ENCODE measurements at regions not wholly inside any gene's neighbourhood (a gene's known extent, or its start where the extent isn't known, plus 50 kb on each side); places are given as distances from the start of the nearest gene placed in this dataset.

DNA sequence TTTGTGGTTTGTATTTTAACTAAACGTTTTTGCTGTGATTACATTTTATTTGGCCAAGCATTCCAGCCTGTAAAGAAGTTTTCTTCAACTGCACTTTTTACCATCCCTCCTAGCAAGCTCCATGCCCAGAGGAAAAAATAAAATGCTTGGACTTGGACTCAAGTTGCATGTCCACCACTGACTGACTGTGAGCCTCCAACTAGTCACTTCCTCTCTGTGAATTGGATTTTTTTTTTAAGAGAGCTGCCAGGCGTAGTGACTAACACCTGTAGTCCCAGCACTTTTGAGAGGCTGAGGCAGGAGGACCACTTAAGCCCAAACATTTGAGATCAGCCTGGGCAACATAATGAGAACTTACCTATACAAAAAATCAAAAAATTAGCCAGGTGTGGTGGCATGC, 1185.2 kb upstream of the PIK3C3 start:
- TF ChIP-seq POLR2A (IDR thresholded peaks at IDR 0.05), result no peak
- TF ChIP-seq EP300 (IDR thresholded peaks at IDR 0.05), result no peak
